Stimulated activated CD8-positive, alpha-beta memory T cell treated with anti-CD3 and anti-CD28 coated beads, Interleukin-15, amount 100 ng/mL, for 1 hour (primary cell): ENCODE measurements at regions not wholly inside any gene's neighbourhood (a gene's known extent, or its start where the extent isn't known, plus 50 kb on each side); places are given as distances from the start of the nearest gene placed in this dataset.

Source experiments
- DNase-seq: peaks from one replicate; pipeline ENCODE4 v3.0.0-alpha.2; 2020; ENCODE audit warnings: low read depth

- DNase-seq: no peak
These were observed 213.7 kb upstream of the DCN start for GRCh38 chr12:91396293-91396692.

- DNase-seq: no peak
These were observed 213.1 kb upstream of the DCN start for GRCh38 chr12:91395628-91396135.

GRCh38 chr12:91394903-91395302 is 212.3 kb upstream of the DCN start:
- DNase-seq: no peak

- no peak for DNase-seq
These were observed 206.0 kb upstream of the DCN start for GRCh38 chr12:91388573-91388972.

GRCh38 chr12:91387461-91388134 is 205.0 kb upstream of the DCN start:
- no peak for DNase-seq

- DNase-seq: no peak
These were observed 202.2 kb upstream of the DCN start for GRCh38 chr12:91384806-91385205.

GRCh38 chr12:91384366-91384765 is 201.7 kb upstream of the DCN start:
- DNase-seq: no peak

- DNase-seq: no peak
These were observed 200.5 kb upstream of the DCN start for GRCh38 chr12:91383099-91383498.

- DNase-seq: peak; percentile 78
These were observed 199.5 kb upstream of the DCN start for GRCh38 chr12:91382081-91382543.

GRCh38 chr12:91381309-91381804 is 198.7 kb upstream of the DCN start:
- DNase-seq: no peak

GRCh38 chr12:91380631-91381030 is 198.0 kb upstream of the DCN start:
- no peak for DNase-seq

- DNase-seq: no peak
These were observed 196.6 kb upstream of the DCN start for GRCh38 chr12:91379051-91379775.

GRCh38 chr12:91377436-91377835 is 194.8 kb upstream of the DCN start:
- DNase-seq: no peak

- no peak for DNase-seq
These were observed 190.5 kb upstream of the DCN start for GRCh38 chr12:91373086-91373485.

GRCh38 chr12:91370086-91370868 is 187.7 kb upstream of the DCN start:
- DNase-seq: no peak

GRCh38 chr12:91368613-91369012 is 186.0 kb upstream of the DCN start:
- DNase-seq: no peak

- no peak for DNase-seq
These were observed 184.7 kb upstream of the DCN start for GRCh38 chr12:91367234-91367849.

- DNase-seq: no peak
These were observed 182.0 kb upstream of the DCN start for GRCh38 chr12:91364471-91365184.

- no peak for DNase-seq
These were observed 179.2 kb upstream of the DCN start for GRCh38 chr12:91361864-91362263.

GRCh38 chr12:91357381-91357780 is 174.8 kb upstream of the DCN start:
- no peak for DNase-seq

- DNase-seq: no peak
These were observed 173.8 kb upstream of the DCN start for GRCh38 chr12:91356405-91356804.
